IMR-90 (cell line): ENCODE measurements at regions not wholly inside any gene's neighbourhood (a gene's known extent, or its start where the extent isn't known, plus 50 kb on each side); places are given as distances from the start of the nearest gene placed in this dataset.

Experiments
- ATAC-seq: fragments of 200-7000 bp; cut with Tn5 transposase; 2 replicates; pipeline ENCODE4 v1.9.1; 2020; ENCODE audit warnings: low read depth, mild to moderate bottlenecking, moderate library complexity
- BruUV-seq: library from RNA; stranded (reverse); fragments of 400-500 nt; replicated peaks from 2 replicates; lab custom pipeline; 2021; lab: Mats Ljungman, UMichigan
- CTCF ChIA-PET: fragments of 300-600 bp; formaldehyde crosslinking; extraction: SDS; loops from one replicate; lab custom pipeline; 2021; ENCODE audit warnings: antibody characterized with exemption; lab: Yijun Ruan, JAX
- POLR2A ChIA-PET: fragments of 300-600 bp; sonication (Branson Sonifier 250); formaldehyde crosslinking; loops from one replicate; lab custom pipeline; 2022; ENCODE audit warnings: antibody characterized with exemption; ENCODE audit not compliant: unreplicated experiment; lab: Charles Lee
- DNase-seq: peaks from one replicate; pipeline ENCODE4 v3.0.0; 2013
- H2AFZ ChIP-seq: replicated peaks from 2 replicates; pipeline ENCODE3; 2013; ENCODE audit warnings: low read length, mild to moderate bottlenecking; ENCODE audit not compliant: poor library complexity
- H2AK5ac ChIP-seq: 2 replicates; pipeline ENCODE4 v1.6.1; 2013; ENCODE audit warnings: low read depth, low read length, inconsistent platforms
- H2AK9ac ChIP-seq: replicated peaks from 2 replicates; pipeline ENCODE3; 2013; ENCODE audit warnings: mild to moderate bottlenecking, low read depth, low read length, moderate library complexity; ENCODE audit not compliant: poor library complexity
- H2BK120ac ChIP-seq: 2 replicates; pipeline ENCODE4 v1.6.1; 2013; ENCODE audit warnings: low read depth, low read length, inconsistent platforms
- H2BK15ac ChIP-seq: 3 replicates; pipeline ENCODE4 v1.6.1; 2013; ENCODE audit warnings: low read depth, low read length, inconsistent platforms
- H2BK20ac ChIP-seq: 2 replicates; pipeline ENCODE4 v1.6.1; 2013; ENCODE audit warnings: low read depth, mild to moderate bottlenecking, inconsistent platforms, low read length, moderate library complexity
- H2BK5ac ChIP-seq: 2 replicates; pipeline ENCODE4 v1.6.1; 2013; ENCODE audit warnings: mild to moderate bottlenecking, low read depth, low read length, inconsistent platforms; ENCODE audit not compliant: poor library complexity, severe bottlenecking
- H3K14ac ChIP-seq: replicated peaks from 2 replicates; pipeline ENCODE4 v1.6.1; 2013; ENCODE audit warnings: low read depth, low read length, inconsistent platforms
- H3K18ac ChIP-seq: 2 replicates; pipeline ENCODE4 v1.6.1; 2013; ENCODE audit warnings: low read depth, low read length, control low read depth
- H3K23ac ChIP-seq: 2 replicates; pipeline ENCODE4 v1.6.1; 2013; ENCODE audit warnings: low read depth, low read length, inconsistent platforms
- H3K27ac ChIP-seq: 2 replicates; pipeline ENCODE4 v1.5.1; 2013; ENCODE audit warnings: mild to moderate bottlenecking, control low read depth, low read length; ENCODE audit not compliant: insufficient read depth
- H3K27me3 ChIP-seq: 2 replicates; pipeline ENCODE4 v1.6.1; 2013; ENCODE audit warnings: low read length; ENCODE audit not compliant: control insufficient read depth, insufficient read depth
- H3K36me3 ChIP-seq: 2 replicates; pipeline ENCODE4 v1.6.1; 2013; ENCODE audit warnings: low read length, mixed read lengths; ENCODE audit not compliant: control insufficient read depth, insufficient read depth
- H3K4ac ChIP-seq: 2 replicates; pipeline ENCODE4 v1.6.1; 2013; ENCODE audit warnings: low read depth, low read length, inconsistent platforms
- H3K4me1 ChIP-seq: 2 replicates; pipeline ENCODE4 v1.6.1; 2013; ENCODE audit warnings: low read length, mixed read lengths; ENCODE audit not compliant: control insufficient read depth, insufficient read depth
- H3K4me2 ChIP-seq: 2 replicates; pipeline ENCODE4 v1.6.1; 2013; ENCODE audit warnings: low read depth, mild to moderate bottlenecking, control low read depth, low read length, moderate library complexity
- H3K4me3 ChIP-seq: 2 replicates; pipeline ENCODE4 v1.5.1; 2013; ENCODE audit warnings: low read depth, mild to moderate bottlenecking, control low read depth, low read length, moderate library complexity; ENCODE audit not compliant: insufficient read depth
- H3K56ac ChIP-seq: 2 replicates; pipeline ENCODE4 v1.6.1; 2013; ENCODE audit warnings: low read length, inconsistent platforms; ENCODE audit not compliant: insufficient read depth; ENCODE audit errors: extremely low read depth
- H3K79me1 ChIP-seq, 2 experiments: 2 replicates each; pipeline ENCODE4 v1.6.1; 2013; ENCODE audit warnings: low read length in 2 of 2, inconsistent platforms in 1 of 2, low read depth in 1 of 2
- H3K9ac ChIP-seq: 2 replicates; pipeline ENCODE4 v1.6.1; 2013; ENCODE audit warnings: low read depth, low read length, control low read depth
- H3K9me1 ChIP-seq: 2 replicates; pipeline ENCODE4 v1.6.1; 2013; ENCODE audit warnings: low read length, inconsistent platforms; ENCODE audit not compliant: insufficient read depth
- H3K9me3 ChIP-seq: 2 replicates; pipeline ENCODE4 v1.6.1; 2013; ENCODE audit warnings: low read length; ENCODE audit not compliant: control insufficient read depth, insufficient read depth
- H4K20me1 ChIP-seq: 2 replicates; pipeline ENCODE4 v1.6.1; 2013; ENCODE audit warnings: low read length, inconsistent platforms; ENCODE audit not compliant: insufficient read depth
- H4K5ac ChIP-seq: 2 replicates; pipeline ENCODE4 v1.6.1; 2013; ENCODE audit warnings: mild to moderate bottlenecking, low read depth, low read length, control low read depth
- H4K8ac ChIP-seq, 2 experiments: 2 replicates each; pipeline ENCODE4 v1.6.1; 2013; ENCODE audit warnings: low read depth in 2 of 2, low read length in 2 of 2, control low read depth in 1 of 2, inconsistent platforms in 1 of 2
- H4K91ac ChIP-seq: 2 replicates; pipeline ENCODE4 v1.6.1; 2013; ENCODE audit warnings: low read depth, low read length, inconsistent platforms; ENCODE audit not compliant: insufficient read depth
- BHLHE40 ChIP-seq: fragments of 150-350 bp; IDR thresholded peaks from 2 replicates; pipeline ENCODE4 v1.6.1; 2016; ENCODE audit warnings: mild to moderate bottlenecking, low read depth, low read length
- FOS ChIP-seq: fragments of 150-350 bp; IDR thresholded peaks from 2 replicates; pipeline ENCODE4 v1.6.1; 2016; ENCODE audit warnings: low read depth, low read length
- MAFK ChIP-seq: IDR thresholded peaks from 2 replicates; pipeline ENCODE4 v1.6.1; 2012; ENCODE audit warnings: low read depth, low read length, improper control_type of control experiment
- MXI1 ChIP-seq: IDR thresholded peaks from 2 replicates; pipeline ENCODE4 v1.6.1; 2012; ENCODE audit warnings: low read depth, mild to moderate bottlenecking, low read length, moderate library complexity, borderline replicate concordance
- RAD21 ChIP-seq: IDR thresholded peaks from 2 replicates; pipeline ENCODE4 v1.6.1; 2012; ENCODE audit warnings: low read length, improper control_type of control experiment
- RFX5 ChIP-seq: IDR thresholded peaks from 2 replicates; pipeline ENCODE4 v1.8.0; 2012; ENCODE audit warnings: low read depth, mild to moderate bottlenecking, low read length, moderate library complexity
- WGBS, 2 experiments: methylation state at CpG; one replicate each; pipeline versions ENCODE4 v1.1.5 to v1.1.7; 2013; ENCODE audit warnings: missing lambda C conversion rate in 2 of 2; ENCODE audit not compliant: insufficient read length in 1 of 2; ENCODE audit errors: extremely low coverage in 2 of 2; 5-methylcytosine and 5-hydroxymethylcytosine counted together
- dilution Hi-C: fragments of 300-500 bp; cut with HindIII; formaldehyde crosslinking; loops from one replicate; pipeline ENCODE4 v1.14.3; 2018; ENCODE audit warnings: low sequenced_read_pairs; ENCODE audit not compliant: unreplicated experiment
- in situ Hi-C: fragments of 300-500 bp; cut with MboI; formaldehyde crosslinking; loops from 3 replicates; pipeline ENCODE4 v1.14.3; 2019; ENCODE audit warnings: low sequenced_read_pairs, inconsistent platforms, mixed read lengths
- intact Hi-C: fragments of 100-400 bp; cut with micrococcal nuclease; formaldehyde crosslinking; loops from 2 replicates; pipeline ENCODE4 v1.10.0; 2022
- TF ChIP-seq, protein P1 (sequence below): fragments of 150-350 bp; IDR thresholded peaks from 2 replicates; pipeline ENCODE4 v1.6.1; 2016; ENCODE audit warnings: low read depth, mild to moderate bottlenecking, low read length, moderate library complexity, borderline replicate concordance

DNA sequence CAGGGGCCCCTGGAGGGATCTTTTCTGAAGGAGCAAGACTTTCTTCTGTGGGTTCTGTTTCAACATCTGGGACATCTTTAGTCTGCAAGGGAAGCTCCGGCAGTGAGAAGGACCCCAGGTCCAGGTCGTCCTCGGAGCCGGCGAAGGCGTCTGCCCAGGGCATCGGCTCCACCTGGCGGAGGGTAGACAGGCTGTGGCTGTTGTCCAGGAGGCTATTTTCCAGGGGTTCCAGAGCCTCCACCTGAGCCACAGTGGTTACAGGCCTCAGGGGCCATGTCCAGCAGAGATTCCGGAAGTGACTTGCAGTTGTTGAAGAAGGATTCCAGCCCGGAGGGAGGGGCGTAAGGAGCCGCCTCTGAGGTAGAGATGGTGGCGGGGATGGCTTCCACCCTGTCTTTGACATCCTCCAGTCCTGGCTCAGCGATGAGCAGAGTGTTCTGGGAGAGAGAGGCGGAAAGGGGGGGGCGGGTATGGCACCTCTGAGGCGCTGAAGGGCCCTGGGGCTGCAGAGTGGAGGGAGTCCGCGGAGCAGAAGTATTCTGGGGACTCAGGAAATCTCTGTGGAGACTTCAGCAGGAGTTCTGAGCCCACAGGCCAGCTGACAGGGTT lies 891.3 kb upstream of the LRRTM1 start:
- CTCF ChIA-PET = no interaction called here
- Histone ChIP-seq H4K20me1 (no peaks in the 10 kb centered on the region), H3K23ac (no peak overlapping the region), H3K36me3 (no peaks in the 10 kb centered on the region), H3K18ac (no peak overlapping the region), H3K27ac (no peak overlapping the region), H2BK20ac (no peak overlapping the region), H2AFZ (no peak overlapping the region), H3K9me1 (no peaks in the 10 kb centered on the region), H3K9ac (no peak overlapping the region), H3K79me1 (no peaks in the 10 kb centered on the region), H3K4ac (no peak overlapping the region), H2AK9ac (no peak overlapping the region), H3K4me2 (no peak overlapping the region), H3K4me1 (no peaks in the 10 kb centered on the region), H3K27me3 (no peaks in the 10 kb centered on the region), H2AK5ac (no peak overlapping the region), H3K14ac (no peak overlapping the region), H3K56ac (no peak overlapping the region), H3K4me3 (no peak overlapping the region), H2BK5ac (no peak overlapping the region), H4K5ac (no peak overlapping the region), H4K8ac (no peak overlapping the region), H3K9me3 (peaks cover 31% of the 10 kb centered on the region), H4K91ac (no peak overlapping the region), H2BK120ac (no peak overlapping the region), H2BK15ac (no peak overlapping the region)
- intact Hi-C loops = no loop called here
- in situ Hi-C loops = no loop called here
- POLR2A ChIA-PET = no interaction called here
- dilution Hi-C loops = no loop called here
- WGBS, 2 experiments = 90% methylated on average over 10 of the region's 19 CpGs; no CpG with 5 or more reads in 1 of the 2 experiments
- DNase-seq (no peak), ATAC-seq (no peak)
- no TSS peak for BruUV-seq
- TF ChIP-seq, protein P1, sequence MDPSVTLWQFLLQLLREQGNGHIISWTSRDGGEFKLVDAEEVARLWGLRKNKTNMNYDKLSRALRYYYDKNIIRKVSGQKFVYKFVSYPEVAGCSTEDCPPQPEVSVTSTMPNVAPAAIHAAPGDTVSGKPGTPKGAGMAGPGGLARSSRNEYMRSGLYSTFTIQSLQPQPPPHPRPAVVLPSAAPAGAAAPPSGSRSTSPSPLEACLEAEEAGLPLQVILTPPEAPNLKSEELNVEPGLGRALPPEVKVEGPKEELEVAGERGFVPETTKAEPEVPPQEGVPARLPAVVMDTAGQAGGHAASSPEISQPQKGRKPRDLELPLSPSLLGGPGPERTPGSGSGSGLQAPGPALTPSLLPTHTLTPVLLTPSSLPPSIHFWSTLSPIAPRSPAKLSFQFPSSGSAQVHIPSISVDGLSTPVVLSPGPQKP = no peak
- TF ChIP-seq BHLHE40 (no peak), MAFK (no peak), FOS (no peak), RFX5 (no peak), MXI1 (no peak), RAD21 (no peak)
